Bronchial epithelial cell (primary cell): ENCODE measurements at regions not wholly inside any gene's neighbourhood (a gene's known extent, or its start where the extent isn't known, plus 50 kb on each side); places are given as distances from the start of the nearest gene placed in this dataset.

Experiments used
- DNase-seq: peaks from one replicate; pipeline ENCODE4 v3.0.0-alpha.2; 2010; ENCODE audit warnings: low read depth
- FAIRE-seq: peaks from 2 replicates; lab custom pipeline; 2011; peaks lifted over from hg19 to GRCh38; lab: Jason Lieb, UNC
- H3K27me3 ChIP-seq: 2 replicates; pipeline ENCODE4 v1.5.1; 2011; ENCODE audit warnings: low read length; ENCODE audit not compliant: control insufficient read depth, insufficient read depth
- H3K36me3 ChIP-seq: 2 replicates; pipeline ENCODE4 v1.5.1; 2011; ENCODE audit warnings: low read length; ENCODE audit not compliant: control insufficient read depth, insufficient read depth
- H3K4me3 ChIP-seq: 2 replicates; pipeline ENCODE4 v1.5.1; 2011; ENCODE audit warnings: mild to moderate bottlenecking, low read depth, low read length, control low read depth
- TF ChIP-seq, protein P1 (sequence below): IDR thresholded peaks from 2 replicates; pipeline ENCODE4 v1.5.1; 2011; ENCODE audit warnings: mild to moderate bottlenecking, moderate library complexity, low read length, control low read depth, inconsistent platforms; ENCODE audit not compliant: insufficient read depth, severe bottlenecking

GRCh38 chr1:81712425-81712824 is 88.3 kb upstream of the ADGRL2 start:
- DNase-seq, result no peak
- FAIRE-seq, result no peak
- Histone ChIP-seq H3K27me3 (no peaks in the 10 kb centered on the region), H3K36me3 (no peaks in the 10 kb centered on the region), H3K4me3 (no peak overlapping the region)
- TF ChIP-seq, protein P1, sequence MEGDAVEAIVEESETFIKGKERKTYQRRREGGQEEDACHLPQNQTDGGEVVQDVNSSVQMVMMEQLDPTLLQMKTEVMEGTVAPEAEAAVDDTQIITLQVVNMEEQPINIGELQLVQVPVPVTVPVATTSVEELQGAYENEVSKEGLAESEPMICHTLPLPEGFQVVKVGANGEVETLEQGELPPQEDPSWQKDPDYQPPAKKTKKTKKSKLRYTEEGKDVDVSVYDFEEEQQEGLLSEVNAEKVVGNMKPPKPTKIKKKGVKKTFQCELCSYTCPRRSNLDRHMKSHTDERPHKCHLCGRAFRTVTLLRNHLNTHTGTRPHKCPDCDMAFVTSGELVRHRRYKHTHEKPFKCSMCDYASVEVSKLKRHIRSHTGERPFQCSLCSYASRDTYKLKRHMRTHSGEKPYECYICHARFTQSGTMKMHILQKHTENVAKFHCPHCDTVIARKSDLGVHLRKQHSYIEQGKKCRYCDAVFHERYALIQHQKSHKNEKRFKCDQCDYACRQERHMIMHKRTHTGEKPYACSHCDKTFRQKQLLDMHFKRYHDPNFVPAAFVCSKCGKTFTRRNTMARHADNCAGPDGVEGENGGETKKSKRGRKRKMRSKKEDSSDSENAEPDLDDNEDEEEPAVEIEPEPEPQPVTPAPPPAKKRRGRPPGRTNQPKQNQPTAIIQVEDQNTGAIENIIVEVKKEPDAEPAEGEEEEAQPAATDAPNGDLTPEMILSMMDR, result no peak

GRCh38 chr1:81710857-81711256 is 89.9 kb upstream of the ADGRL2 start:
- TF ChIP-seq, protein P1, result no peak
- DNase-seq (no peak), FAIRE-seq (no peak)
- no peaks in the 10 kb centered on the region for H3K27me3 ChIP-seq
- no peaks in the 10 kb centered on the region for H3K36me3 ChIP-seq
- no peak overlapping the region for H3K4me3 ChIP-seq

- Histone ChIP-seq H3K36me3 (no peaks in the 10 kb centered on the region), H3K4me3 (no peak overlapping the region), H3K27me3 (no peaks in the 10 kb centered on the region)
- TF ChIP-seq, protein P1, result no peak
- FAIRE-seq (no peak), DNase-seq (no peak)
Measured at GRCh38 chr1:81708250-81708649, 92.5 kb upstream of the ADGRL2 start.

DNA sequence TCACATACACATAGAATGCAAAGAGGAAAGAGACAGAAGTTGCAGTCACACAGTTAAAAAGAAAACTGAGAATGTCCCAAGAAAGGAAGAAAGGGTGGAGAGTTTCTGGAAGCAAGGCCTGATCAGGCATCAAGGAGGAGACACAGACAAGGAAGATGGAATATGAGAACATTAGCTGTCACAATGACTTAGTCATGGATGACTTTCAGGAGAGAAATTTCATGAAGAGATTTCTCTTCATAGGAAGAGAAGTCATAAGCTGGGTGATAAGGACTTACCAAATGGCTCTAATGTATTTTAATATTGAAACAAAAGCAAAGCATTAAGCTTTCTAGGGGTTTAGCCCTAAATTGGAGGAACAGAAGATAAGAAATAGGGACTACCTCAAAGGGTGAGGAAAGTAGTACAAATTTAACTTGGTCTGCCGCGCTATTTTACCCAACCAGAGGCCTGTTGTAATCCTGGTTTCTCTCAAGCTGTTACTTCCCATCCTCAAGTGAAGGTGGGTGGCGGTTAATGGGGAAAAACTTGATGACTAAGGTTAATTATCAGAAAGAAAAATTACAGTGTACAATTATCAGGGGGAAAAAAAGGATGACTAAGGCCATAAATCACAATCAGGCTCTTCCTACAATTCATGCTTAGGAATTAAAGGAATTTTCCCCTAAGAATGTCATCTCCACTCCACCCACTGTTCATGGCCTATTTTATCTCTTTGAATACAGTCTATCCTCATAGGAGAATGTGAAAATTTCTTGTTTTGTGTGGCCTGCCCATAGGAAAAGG is 93.9 kb upstream of the ADGRL2 start:
- Histone ChIP-seq H3K27me3 (no peaks in the 10 kb centered on the region), H3K36me3 (no peaks in the 10 kb centered on the region), H3K4me3 (no peak overlapping the region)
- peak; percentile 13 for FAIRE-seq
- DNase-seq, result peak; percentile 83
- TF ChIP-seq, protein P1, result no peak

GRCh38 chr1:81703756-81704463 is 96.8 kb upstream of the ADGRL2 start:
- peak; percentile 84 for DNase-seq
- no peak overlapping the region for H3K4me3 ChIP-seq
- no peak for FAIRE-seq
- no peaks in the 10 kb centered on the region for H3K27me3 ChIP-seq
- no peaks in the 10 kb centered on the region for H3K36me3 ChIP-seq
- TF ChIP-seq, protein P1, result no peak
